ENCODE measurements at regions not wholly inside any gene's neighbourhood (a gene's known extent, or its start where the extent isn't known, plus 50 kb on each side); places are given as distances from the start of the nearest gene placed in this dataset.

GRCh38 chr1:222040955-222041354 is 299.1 kb upstream of the DUSP10 start:
- Mint-ChIP-seq H3K36me3 (ENCODE audit: unreplicated experiment) (no peaks in the 10 kb centered on the region), H3K4me3 (ENCODE audit: unreplicated experiment) (no peak overlapping the region), H3K4me1 (ENCODE audit: low read depth, unreplicated experiment) (peaks cover 2% of the 10 kb centered on the region), H3K9me3 (ENCODE audit: unreplicated experiment) (no peaks in the 10 kb centered on the region), H3K27me3 (ENCODE audit: unreplicated experiment) (peaks cover 3% of the 10 kb centered on the region), H3K27ac (ENCODE audit: unreplicated experiment) (no peak overlapping the region)
- DNase-seq, result no peak
- no peak for TF ChIP-seq CTCF (IDR thresholded peaks at IDR 0.05; ENCODE audit: partially characterized antibody, unreplicated experiment)

- Mint-ChIP-seq H3K27ac (ENCODE audit: unreplicated experiment) (no peak overlapping the region), H3K27me3 (ENCODE audit: unreplicated experiment) (peaks cover 3% of the 10 kb centered on the region), H3K4me3 (ENCODE audit: unreplicated experiment) (no peak overlapping the region), H3K4me1 (ENCODE audit: low read depth, unreplicated experiment) (peaks cover 2% of the 10 kb centered on the region), H3K9me3 (ENCODE audit: unreplicated experiment) (no peaks in the 10 kb centered on the region), H3K36me3 (ENCODE audit: unreplicated experiment) (no peaks in the 10 kb centered on the region)
- no peak for TF ChIP-seq CTCF (IDR thresholded peaks at IDR 0.05; ENCODE audit: partially characterized antibody, unreplicated experiment)
- DNase-seq, result no peak
These were observed 298.4 kb upstream of the DUSP10 start for GRCh38 chr1:222040121-222040805.

- peaks cover 2% of the 10 kb centered on the region for H3K4me1 Mint-ChIP-seq (ENCODE audit: low read depth, unreplicated experiment)
These were observed 297.1 kb upstream of the DUSP10 start for GRCh38 chr1:222038971-222039370.

GRCh38 chr1:222037720-222038119 is 295.8 kb upstream of the DUSP10 start:
- Mint-ChIP-seq H3K9me3 (ENCODE audit: unreplicated experiment) (no peaks in the 10 kb centered on the region), H3K27ac (ENCODE audit: unreplicated experiment) (no peak overlapping the region), H3K36me3 (ENCODE audit: unreplicated experiment) (no peaks in the 10 kb centered on the region), H3K27me3 (ENCODE audit: unreplicated experiment) (peaks cover 1% of the 10 kb centered on the region), H3K4me1 (ENCODE audit: low read depth, unreplicated experiment) (peaks cover 2% of the 10 kb centered on the region), H3K4me3 (ENCODE audit: unreplicated experiment) (no peak overlapping the region)
- TF ChIP-seq CTCF (IDR thresholded peaks at IDR 0.05; ENCODE audit: partially characterized antibody, unreplicated experiment), result no peak
- DNase-seq, result no peak

More at GRCh38 chr1:222038971-222039370, 297.1 kb upstream of the DUSP10 start:
- Mint-ChIP-seq H3K27ac (ENCODE audit: unreplicated experiment) (no peak overlapping the region), H3K36me3 (ENCODE audit: unreplicated experiment) (no peaks in the 10 kb centered on the region), H3K27me3 (ENCODE audit: unreplicated experiment) (peaks cover 1% of the 10 kb centered on the region), H3K4me3 (ENCODE audit: unreplicated experiment) (no peak overlapping the region), H3K9me3 (ENCODE audit: unreplicated experiment) (no peaks in the 10 kb centered on the region)
- no peak for TF ChIP-seq CTCF (IDR thresholded peaks at IDR 0.05; ENCODE audit: partially characterized antibody, unreplicated experiment)
- DNase-seq, result no peak

- no peak for TF ChIP-seq CTCF (IDR thresholded peaks at IDR 0.05; ENCODE audit: partially characterized antibody, unreplicated experiment)
- no peak for DNase-seq
These were observed 292.9 kb upstream of the DUSP10 start for GRCh38 chr1:222034790-222035189.

More at GRCh38 chr1:222034790-222035189, 292.9 kb upstream of the DUSP10 start:
- Mint-ChIP-seq H3K27me3 (ENCODE audit: unreplicated experiment) (no peaks in the 10 kb centered on the region), H3K27ac (ENCODE audit: unreplicated experiment) (no peak overlapping the region), H3K36me3 (ENCODE audit: unreplicated experiment) (no peaks in the 10 kb centered on the region), H3K4me1 (ENCODE audit: low read depth, unreplicated experiment) (peaks cover 2% of the 10 kb centered on the region), H3K9me3 (ENCODE audit: unreplicated experiment) (no peaks in the 10 kb centered on the region), H3K4me3 (ENCODE audit: unreplicated experiment) (no peak overlapping the region)
